ENCODE measurements at regions not wholly inside any gene's neighbourhood (a gene's known extent, or its start where the extent isn't known, plus 50 kb on each side); places are given as distances from the start of the nearest gene placed in this dataset.

DNA sequence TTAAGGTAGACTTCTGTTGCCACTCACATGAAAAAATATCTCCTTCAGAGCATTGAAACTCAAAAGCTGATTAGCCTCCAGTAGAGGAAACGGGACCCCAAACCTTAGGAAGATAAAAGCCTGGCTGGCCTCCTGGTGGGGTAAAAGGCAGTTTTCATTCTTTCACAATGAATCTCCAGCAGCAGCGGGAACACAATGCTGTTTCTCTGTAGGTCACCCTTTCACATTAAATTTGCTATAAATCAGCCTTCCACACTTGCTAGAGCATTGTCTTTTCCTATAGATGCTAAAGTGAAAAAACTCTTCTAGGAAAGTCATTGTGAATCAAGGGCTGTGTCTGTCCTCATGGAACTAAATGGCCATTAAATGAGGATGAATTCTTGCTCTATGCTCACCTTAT lies 207.3 kb upstream of the MAGEB2 start:
- Histone ChIP-seq H3K9me2 (ENCODE audit: insufficient read depth) (no peaks in the 10 kb centered on the region), H3K36me3 (ENCODE audit: control insufficient read depth in 1 of 2, insufficient read depth in 2 of 2, low read length in 2 of 2) (no peaks in the 10 kb centered on the region), H3K4me1 (ENCODE audit: control insufficient read depth in 1 of 2, insufficient read depth in 2 of 2, low read length in 2 of 2) (no peaks in the 10 kb centered on the region), H3K9me3 (ENCODE audit: control insufficient read depth in 1 of 2, insufficient read depth in 1 of 2, low read depth in 1 of 2, low read length in 2 of 2) (no peaks in the 10 kb centered on the region), H3K4me2 (ENCODE audit: low read length) (no peak overlapping the region), H4K20me1 (ENCODE audit: insufficient read depth) (no peaks in the 10 kb centered on the region), H3K4me3 (replicated peaks in 1 of 2; ENCODE audit: low read depth in 1 of 2, low read length in 2 of 2) (no peak overlapping the region), H2AFZ (ENCODE audit: low read depth, low read length, poor library complexity, severe bottlenecking) (no peak overlapping the region), H3K27me3 (ENCODE audit: insufficient read depth, low read length) (no peaks in the 10 kb centered on the region), H3K27ac (ENCODE audit: low read depth, low read length) (no peak overlapping the region), H3K9ac (ENCODE audit: low read length) (no peak overlapping the region), H3K79me2 (ENCODE audit: insufficient read depth, low read length) (no peaks in the 10 kb centered on the region)
- DNase-seq (ENCODE audit: low read depth, low spot score): no peak
- BruUV-seq (replicated peaks): no TSS peak
- TF ChIP-seq ZNF274 (IDR thresholded peaks at IDR 0.05; ENCODE audit: low read depth, low read length) (no peak), ZFX (IDR thresholded peaks at IDR 0.05) (no peak), FOSL1 (IDR thresholded peaks at IDR 0.05; ENCODE audit: low read depth) (no peak), TCF7L2 (IDR thresholded peaks at IDR 0.05; ENCODE audit: borderline replicate concordance, extremely low read depth, insufficient read depth, insufficient read length) (no peak)
- RAD21 ChIA-PET (ENCODE audit: low non-redundant PET in 1 of 2, low total read pairs in 2 of 2, uncharacterized antibody in 2 of 2, unreplicated experiment in 2 of 2): no interaction called here
- POLR2A ChIA-PET: no interaction called here
- CTCF ChIA-PET: no interaction called here
- no peak for ATAC-seq
- intact Hi-C loops (cut with micrococcal nuclease): no loop called here

DNA sequence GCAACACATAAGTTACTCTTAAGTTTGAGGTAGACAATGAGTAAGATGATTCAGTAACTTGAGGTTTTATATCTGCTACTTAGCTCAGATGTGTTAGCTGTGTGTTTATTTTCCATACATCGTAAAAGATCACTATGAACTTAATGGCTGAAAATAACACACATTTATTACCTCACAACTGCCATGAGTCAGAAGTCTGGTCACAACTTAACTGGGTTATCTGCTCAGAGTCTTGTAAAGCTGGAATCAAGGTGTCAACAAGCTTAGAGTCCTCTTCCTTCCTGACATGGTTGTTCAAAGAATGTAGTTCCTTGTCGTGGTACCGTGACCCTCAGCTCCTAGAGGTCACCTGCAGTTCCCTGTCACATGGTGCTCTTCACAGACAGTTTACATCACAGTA lies 204.9 kb upstream of the MAGEB2 start:
- CTCF ChIA-PET: no interaction called here
- Histone ChIP-seq H3K9ac (ENCODE audit: low read length) (no peak overlapping the region), H3K36me3 (ENCODE audit: control insufficient read depth in 1 of 2, insufficient read depth in 2 of 2, low read length in 2 of 2) (no peaks in the 10 kb centered on the region), H3K4me3 (replicated peaks in 1 of 2; ENCODE audit: low read depth in 1 of 2, low read length in 2 of 2) (no peak overlapping the region), H3K4me2 (ENCODE audit: low read length) (no peak overlapping the region), H3K27me3 (ENCODE audit: insufficient read depth, low read length) (no peaks in the 10 kb centered on the region), H3K9me2 (ENCODE audit: insufficient read depth) (no peaks in the 10 kb centered on the region), H3K4me1 (ENCODE audit: control insufficient read depth in 1 of 2, insufficient read depth in 2 of 2, low read length in 2 of 2) (no peaks in the 10 kb centered on the region), H3K9me3 (ENCODE audit: control insufficient read depth in 1 of 2, insufficient read depth in 1 of 2, low read depth in 1 of 2, low read length in 2 of 2) (no peaks in the 10 kb centered on the region), H3K27ac (ENCODE audit: low read depth, low read length) (no peak overlapping the region), H4K20me1 (ENCODE audit: insufficient read depth) (no peaks in the 10 kb centered on the region), H2AFZ (ENCODE audit: low read depth, low read length, poor library complexity, severe bottlenecking) (no peak overlapping the region), H3K79me2 (ENCODE audit: insufficient read depth, low read length) (no peaks in the 10 kb centered on the region)
- RAD21 ChIA-PET (ENCODE audit: low non-redundant PET in 1 of 2, low total read pairs in 2 of 2, uncharacterized antibody in 2 of 2, unreplicated experiment in 2 of 2): no interaction called here
- DNase-seq (ENCODE audit: low read depth, low spot score): no peak
- BruUV-seq (replicated peaks): no TSS peak
- no peak for TF ChIP-seq REST (IDR thresholded peaks at IDR 0.05; ENCODE audit: low read depth)
- no peak for ATAC-seq
- intact Hi-C loops (cut with micrococcal nuclease): no loop called here
- POLR2A ChIA-PET: no interaction called here

All from HCT116 (cell line).